ENCODE measurements at regions not wholly inside any gene's neighbourhood (a gene's known extent, or its start where the extent isn't known, plus 50 kb on each side); places are given as distances from the start of the nearest gene placed in this dataset.

DNA sequence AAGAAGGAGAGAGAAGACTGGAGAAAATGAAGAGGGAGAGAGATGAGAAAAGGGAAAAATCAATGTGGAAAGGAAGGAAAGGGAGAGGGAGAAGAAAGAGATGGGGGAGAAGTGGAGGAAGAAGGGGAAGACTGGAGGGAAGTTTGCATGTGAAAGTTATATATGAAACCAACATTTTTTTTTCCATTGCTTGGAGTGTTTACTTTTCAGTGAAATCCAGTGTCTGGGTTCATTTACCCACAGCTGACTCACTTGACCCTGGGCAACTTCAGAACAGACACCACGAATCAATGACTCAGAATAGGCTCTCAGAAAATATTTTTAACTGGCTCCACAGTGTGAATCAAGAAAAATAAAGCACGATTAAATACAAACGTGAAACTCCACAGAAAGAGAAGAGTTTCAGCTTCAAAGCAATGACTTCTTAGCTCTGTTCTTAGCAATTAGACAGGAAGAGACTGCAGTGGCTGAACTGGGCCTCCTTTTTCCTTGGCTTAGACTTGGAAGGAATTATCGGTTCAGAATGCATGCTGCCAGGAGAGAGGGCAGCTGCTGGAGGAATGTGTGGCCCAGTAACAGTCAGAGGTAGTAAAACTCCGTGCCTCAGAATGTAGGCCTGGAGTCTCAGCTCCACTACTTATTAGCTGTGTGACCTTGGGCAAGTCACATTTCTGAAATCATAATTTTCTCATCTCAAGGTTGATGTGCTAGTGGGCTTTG lies 237.5 kb downstream of the MIAT start:
- no peak for DNase-seq

DNA sequence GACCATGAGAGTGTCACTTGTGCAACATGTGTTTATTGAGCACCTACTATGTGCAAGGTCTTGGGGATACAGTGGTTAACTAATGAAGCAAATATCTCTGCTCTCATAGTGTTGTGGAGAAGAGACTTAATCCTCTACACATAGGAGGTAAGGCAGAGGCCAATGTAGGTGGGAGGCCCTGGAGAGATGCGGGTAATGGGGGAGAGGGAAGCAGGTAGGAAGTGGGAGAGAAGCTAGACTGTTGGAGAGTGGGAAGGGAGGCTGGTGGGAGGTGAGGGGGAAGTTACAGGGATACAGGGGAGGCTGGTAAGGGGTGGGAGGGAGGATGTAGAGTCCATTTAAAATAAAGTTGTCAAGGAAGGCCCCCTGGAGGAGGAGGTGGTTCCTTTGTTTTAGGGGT lies 240.0 kb downstream of the MIAT start:
- no peak for DNase-seq

DNA sequence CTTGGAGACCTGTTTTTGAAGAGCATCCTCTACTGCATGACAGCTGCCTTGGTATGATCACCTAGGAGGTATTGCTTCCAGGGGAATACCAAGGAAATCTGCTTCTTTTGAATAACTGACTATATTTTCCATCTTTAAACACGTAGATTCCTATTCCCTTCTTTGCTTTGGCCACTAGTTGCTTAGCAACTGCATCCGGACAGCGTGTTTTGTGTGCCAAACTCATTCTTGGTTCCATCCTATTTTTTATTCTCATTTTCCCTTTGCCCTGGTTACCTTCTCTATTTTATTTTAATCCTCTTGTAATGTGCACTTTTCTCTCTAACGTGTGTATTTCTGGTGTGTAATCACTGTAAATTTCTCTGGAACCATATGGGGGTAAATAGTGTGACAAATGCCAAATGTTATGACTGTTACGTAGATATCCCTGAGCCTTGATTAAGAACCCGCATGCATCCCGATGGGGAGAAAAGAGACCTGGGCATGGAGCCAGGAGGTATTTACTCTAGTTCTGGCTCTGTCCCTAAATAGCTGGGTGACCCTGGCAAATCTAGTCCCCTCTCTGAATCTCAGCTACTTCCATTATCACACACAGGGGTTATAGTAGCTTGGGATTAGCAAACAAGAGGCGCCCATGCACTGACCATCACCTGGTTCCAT lies 241.7 kb downstream of the MIAT start:
- no peak for DNase-seq

DNA sequence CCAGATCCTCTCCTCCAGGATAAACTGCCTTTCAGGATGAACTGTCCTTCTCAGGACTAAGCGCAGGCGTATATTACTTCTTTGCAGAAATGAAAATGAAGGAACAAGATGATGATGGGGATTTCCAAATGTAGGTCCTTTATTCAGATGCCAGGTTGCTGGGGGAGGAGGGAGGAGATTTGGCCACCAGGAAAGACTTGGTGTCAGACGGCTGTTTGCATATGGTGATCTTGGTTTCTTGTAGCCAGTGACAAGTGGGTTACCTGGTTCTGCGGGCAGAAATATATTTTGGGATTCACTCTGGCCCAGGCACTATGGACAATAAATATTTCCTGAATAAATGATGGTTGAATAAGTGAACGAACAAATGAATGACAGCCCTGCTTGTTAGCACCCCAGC lies 243.4 kb downstream of the MIAT start:
- DNase-seq = no peak

DNA sequence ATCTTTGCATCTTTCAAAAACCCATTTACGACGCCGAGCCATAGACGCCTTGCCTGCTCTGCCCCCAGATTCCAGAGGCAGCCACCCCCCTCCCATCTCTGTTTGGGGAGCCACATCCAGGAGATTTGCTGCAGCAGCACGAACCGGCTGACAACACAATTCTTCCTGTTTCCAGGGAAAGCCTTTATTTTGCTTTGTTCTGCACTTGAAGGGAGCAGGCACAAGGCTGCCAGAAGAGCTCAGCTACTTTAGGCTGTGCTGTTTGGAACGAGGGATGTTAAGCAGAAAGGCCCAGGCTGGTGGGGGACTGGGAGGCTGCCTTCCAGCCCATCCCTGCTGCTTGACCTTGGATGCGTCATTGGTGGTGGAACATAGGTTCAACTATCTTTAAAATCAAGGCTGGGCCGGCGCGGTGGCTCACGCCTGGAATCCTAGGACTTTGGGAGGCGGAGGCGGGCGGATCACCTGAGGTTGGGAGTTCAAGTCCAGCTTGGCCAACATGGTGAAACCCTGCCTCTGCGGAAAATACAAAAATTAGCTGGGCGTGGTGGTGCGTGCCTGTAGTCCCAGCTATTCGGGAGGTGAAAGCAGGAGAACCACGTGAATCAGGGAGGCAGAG lies 243.9 kb downstream of the MIAT start:
- DNase-seq = no peak

DNA sequence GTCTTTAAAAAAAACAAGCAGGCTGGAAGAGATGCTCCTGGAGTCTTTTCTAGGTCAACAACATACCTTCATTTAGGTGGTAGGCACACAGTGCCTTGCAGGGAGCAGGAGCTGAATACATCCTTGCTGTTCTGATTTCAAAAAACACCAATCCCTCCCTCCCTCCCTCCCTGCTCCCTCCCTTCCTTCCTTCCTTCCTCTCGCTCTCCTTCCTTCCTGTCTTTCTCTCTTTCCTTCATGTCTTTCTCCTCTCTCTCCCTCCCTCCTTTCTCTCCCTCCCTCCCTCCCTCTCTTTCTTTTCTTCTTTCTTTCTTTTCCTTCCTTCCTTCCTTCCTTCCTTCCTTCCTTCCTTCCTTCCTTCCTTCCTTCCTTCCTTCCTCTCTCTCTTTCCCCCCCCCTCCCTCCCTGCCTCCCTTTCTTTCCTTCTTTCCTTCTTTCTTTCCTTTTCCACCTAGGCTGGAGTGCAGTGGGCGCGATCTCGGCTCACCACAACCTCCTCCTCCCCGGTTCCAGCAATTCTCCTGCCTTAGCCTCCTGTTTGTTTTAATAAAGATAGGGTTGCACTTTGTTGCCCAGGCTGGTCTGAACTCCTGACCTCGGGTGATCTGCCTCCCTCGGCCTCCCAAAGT lies 245.1 kb downstream of the MIAT start:
- DNase-seq = no peak

DNA sequence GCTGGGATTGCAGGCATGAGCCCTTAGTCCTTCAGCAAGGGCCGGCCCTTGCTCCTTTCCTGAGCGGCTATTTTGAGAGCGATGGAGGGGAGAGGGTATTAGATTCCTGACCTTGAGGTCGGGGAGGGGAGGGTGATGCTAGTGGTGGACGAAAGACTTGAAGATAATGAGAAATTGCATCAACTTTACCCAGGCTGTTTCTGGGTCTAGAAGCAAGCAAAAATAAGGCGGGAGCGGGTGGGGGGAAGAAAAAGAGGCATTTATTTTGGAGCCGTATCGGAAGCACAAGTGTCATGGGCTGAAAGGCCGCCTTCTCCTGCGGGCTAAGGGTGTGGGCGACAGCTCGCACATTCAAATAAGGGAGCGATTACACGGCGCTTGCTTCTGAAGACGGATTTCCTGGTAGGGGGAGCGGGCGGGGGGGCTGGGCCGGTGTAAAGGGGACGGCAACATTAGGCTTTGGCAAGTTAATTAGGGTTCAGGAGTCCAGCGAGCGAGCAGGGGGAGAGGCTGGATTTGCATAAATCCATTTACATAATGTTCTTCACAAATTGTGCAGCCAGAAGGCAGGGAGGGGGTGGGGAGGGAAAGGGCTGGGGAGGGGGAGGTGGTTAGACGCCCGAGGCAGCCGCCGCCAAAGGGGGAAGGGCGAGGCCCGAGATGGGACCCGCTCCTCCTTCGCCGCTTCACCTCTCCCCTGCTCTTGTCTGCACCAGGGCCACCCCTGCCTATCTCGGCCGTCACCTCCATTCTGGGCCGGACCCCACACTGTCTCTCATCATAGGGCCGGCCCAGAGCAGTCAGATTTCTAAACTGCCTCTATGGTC lies 245.9 kb downstream of the MIAT start:
- DNase-seq = peak; percentile 20

DNA sequence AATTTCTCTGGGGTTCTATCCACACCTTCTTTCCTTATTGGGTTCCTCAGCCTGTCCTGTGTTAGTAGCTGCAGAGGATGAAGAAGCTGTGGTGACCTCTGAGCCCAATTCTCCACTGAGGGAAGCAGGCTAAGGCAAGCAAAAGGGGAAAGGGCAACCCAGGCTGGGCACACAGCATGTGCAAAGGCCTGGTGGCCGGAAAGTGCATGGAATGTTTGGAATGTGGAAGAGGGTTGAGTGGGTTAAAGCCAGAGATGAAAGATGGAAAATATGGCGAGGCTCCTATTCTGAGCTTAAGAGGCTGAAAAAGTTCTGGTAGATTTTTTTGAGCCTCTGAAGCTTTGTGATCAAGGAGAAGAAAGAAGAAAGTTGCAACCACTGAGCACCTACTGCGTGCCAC lies 247.1 kb downstream of the MIAT start:
- no peak for DNase-seq

DNA sequence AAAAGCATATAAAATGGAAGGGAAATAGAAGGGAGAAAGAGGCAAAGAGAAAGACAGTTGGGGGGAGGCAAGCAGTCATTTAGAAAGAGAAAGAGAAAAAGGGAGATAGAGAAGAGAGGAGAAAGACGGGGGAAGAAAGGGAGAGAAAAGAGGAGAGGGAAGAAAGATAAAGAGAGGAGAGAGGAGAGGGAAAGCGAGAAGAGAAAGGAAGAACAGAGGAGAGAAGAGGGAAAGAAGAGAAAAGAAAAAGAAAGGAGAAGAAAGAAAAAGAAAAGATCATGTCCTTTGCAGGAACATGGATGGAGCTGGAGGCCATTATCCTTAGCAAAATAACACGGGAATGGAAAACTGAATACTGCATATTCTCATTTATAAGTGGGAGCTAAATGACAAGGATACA lies 247.7 kb downstream of the MIAT start:
- no peak for DNase-seq

DNA sequence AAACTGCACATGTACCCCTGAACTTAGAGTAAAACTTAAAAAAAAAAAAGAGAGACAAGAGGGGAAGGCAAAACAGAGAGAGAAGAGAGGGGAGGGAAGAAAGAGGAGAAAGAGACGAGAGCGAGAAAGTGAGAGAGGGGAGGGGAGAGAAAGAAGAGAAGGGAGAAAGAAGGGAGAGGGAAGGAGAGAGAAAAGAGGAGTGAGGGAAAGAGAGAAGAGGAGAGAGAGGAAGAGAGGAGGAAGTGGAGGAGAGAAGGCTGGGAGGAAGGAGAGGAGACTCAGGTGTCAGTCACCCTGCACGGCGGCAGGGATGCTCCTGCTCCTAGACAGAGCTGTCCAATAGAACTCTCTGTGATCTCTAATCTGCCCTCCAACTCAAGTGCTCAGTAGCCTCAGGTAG lies 248.3 kb downstream of the MIAT start:
- DNase-seq = no peak

DNA sequence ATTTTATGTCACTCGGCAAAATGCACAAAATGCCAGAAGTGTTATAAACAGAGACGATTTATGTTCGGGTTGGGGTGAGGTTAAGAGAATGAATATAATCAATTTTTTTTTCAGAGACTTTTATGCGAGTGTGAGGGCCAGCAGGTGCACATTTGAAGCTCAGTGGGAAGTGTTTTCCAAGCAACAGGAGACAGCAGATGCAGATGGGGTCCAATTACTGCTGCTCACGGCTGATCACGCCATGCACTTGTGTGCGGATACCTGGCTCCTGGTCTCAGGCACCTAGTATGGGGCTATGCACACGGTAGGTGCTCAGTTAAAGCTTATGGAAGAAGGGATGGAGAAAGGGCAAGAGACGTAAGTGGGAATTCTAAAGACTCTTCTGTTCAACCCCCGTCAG lies 249.1 kb downstream of the MIAT start:
- DNase-seq = no peak

DNA sequence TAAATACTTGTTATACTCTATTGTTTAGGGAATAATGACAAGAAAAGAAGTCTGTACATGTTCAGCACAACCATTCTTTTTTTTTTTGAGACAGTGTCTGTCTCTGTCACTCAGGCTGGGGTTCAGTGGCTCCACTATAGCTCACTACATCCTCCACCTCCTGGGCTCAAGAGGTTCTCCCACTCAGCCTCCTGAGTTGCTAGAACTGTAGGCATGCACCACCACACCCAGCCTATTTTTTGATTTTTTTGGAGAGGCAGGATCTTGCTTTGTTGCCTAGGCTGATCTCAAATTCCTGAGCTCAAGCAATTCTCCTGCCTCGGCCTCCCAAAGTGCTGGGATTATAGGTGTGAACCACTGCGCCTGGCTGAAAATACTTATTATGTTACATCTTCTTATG lies 250.0 kb downstream of the MIAT start:
- no peak for DNase-seq

DNA sequence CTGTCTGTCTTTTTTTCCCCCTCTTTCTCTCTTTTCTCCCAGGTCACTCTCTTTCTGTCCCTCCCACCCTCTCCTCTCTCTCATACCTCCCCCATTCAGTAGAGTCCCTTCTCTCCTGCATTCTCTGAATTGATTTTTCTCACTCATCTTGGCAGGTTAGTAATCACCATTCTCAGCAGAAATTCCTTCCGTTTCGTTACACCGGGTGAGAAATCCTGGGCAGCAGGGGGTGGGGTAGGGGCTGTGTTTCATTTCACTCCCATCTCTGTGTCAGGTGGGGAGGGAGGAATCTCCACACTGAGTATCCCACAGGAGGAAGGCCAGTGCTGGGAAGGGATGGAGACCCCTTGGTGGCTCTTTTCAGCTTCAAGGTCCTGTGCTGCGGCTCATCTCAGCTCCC lies 253.5 kb downstream of the MIAT start:
- DNase-seq = no peak

DNA sequence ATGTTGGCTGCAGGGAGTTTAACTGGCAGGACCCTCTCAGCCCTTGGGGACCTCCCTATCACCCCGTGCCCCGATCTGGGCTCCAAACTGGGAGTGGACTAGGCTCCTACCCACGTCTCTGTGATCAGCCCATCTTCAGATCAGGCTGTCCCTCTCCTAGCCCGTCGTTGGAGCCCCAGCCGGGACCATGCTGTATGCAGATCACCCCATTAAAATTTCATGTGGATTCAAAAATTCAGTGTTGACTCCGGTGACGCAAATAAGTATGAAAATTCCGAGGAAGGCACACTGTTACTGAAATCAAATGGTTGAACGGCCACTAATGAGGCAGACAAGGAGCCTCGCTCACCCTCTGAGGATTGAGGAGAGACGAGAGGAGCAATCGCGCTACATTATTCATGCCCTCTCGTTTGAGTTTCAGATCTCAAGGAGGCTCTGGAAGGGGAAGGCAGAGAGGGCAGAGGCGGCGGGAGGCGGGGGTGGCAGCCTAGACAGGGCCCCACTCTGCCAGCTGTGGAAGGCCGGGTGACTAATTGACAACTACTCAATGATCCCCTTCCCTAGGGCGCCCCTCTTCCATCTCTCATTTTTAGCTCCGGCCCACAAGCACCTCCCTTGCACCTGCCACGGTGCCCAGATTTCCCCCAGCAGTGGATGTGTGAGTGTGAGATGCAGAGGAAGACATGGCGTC lies 255.4 kb downstream of the MIAT start:
- no peak for DNase-seq

DNA sequence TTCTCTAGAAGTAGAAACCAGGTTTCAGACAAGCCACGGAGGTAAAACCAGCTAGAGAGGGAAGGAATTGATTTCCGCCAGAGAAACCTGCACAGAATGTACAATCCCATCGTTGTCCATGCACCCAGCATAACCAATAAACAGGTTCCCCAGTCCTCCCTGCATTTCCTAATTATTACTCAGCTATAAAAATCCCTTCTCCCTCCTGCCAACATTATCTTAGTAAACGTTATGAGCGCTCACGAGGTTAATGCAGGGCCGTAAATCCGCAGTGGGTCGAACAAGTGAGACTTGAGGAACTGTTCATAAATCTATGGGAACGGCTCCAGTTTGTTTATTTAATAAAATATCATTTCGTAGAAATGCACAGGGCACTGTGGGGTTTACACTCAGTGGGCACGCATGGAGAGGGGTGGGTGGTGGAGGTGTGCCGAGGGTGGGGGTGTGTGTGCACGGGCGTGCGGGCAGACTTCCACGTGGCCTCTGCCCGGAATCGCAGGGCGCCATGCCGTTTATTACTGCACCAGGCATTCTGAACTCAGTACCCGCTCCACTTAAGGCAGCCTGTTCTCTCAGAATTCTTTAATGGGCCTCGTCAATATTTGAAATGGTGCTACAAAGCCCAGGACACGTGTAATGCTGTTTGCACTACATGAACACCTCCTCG lies 257.3 kb downstream of the MIAT start:
- no peak for DNase-seq

DNA sequence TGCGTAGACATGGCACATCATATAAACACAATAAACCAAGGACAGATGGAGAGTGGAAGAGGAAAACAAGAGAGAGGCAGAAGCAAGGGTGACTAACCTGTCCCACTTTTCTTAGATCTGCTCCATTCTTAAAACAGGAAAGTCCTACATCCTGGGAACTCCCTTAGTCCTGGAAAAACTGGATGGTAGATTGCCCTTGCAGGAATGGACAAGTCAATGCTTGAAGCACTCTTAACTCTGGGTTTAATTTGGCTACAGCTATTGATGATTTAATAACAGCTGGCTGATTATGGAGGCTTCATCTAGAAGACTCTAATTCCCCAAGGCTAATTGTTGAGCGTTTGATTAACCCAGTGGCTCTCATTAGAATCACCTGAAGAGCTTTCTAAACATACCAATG lies 258.8 kb downstream of the MIAT start:
- DNase-seq = no peak

DNA sequence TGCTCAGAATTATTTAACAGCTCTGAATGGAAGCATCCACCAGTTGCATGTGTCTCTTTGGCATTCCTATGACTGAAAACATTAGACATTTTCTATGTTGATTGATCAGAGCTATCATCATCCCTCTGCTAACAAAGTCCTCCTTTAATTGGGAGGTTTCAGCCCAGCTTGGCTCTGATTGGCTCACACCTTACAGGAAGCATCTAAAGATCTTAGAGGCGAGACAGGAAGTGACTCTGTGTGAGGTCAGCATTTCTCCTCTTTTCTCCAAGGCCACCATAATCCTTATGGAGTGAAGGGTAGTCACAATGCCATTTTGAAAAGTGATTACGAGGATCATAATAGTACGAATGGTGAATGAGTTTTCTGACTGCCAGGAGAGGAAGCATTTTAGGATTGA lies 260.8 kb downstream of the MIAT start:
- no peak for DNase-seq

DNA sequence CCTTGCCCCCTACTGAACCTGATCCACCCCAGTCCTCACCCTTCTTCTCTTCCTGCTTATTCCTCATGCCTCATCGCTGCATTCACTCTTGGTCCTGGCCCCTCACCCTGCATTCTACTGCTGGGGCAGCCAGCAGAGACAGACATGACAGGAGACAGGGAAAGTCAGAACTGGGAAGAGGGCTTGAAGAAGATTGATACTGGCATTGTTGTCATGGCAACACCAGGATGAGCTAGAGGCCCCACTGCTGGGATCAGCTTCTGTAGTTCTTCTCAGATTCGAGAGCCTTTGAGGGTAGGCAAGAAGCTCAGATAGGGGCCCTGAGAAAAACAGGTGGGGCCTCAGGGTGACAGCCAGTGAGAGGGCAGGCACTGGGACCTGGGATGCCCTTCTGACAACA lies 264.3 kb downstream of the MIAT start:
- DNase-seq = no peak

DNA sequence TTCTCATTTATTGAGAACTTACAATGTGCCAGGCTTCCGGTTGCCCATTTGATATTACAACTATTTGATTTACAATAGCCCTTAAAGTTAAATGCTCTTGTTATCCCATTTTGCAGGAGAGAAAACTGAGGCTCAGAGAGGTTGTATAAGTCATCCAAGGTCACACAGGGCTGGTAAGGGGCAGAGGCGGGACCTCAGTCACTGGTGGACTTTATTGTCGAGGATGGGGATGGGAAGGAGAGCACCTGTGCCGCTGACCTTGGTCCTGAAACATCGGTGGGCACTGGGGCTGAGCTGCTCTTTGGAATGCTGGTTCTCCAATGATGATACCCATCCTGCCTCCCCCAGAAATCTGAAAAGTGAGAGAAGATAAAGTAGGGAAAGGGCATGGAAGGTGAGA lies 265.4 kb downstream of the MIAT start:
- no peak for DNase-seq

DNA sequence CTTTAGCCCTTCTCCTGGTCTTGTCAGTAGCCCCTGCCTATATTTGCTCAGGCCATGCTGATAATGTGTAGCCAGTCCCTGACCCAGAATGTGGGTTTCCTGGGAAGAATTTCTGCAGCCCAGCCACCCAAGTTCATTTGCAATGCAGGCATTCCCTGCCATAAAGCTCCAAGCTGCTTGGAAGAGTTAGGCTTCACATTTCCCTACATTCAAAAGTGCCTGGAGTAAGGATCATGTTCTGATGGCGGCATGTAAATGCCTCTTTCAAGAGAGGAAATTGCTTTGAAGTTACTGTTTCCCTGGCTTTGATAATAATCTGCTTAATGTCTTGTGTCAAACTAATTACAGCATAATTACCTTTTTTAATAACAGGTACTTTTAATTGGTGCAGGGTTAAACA lies 266.1 kb downstream of the MIAT start:
- no peak for DNase-seq

DNA sequence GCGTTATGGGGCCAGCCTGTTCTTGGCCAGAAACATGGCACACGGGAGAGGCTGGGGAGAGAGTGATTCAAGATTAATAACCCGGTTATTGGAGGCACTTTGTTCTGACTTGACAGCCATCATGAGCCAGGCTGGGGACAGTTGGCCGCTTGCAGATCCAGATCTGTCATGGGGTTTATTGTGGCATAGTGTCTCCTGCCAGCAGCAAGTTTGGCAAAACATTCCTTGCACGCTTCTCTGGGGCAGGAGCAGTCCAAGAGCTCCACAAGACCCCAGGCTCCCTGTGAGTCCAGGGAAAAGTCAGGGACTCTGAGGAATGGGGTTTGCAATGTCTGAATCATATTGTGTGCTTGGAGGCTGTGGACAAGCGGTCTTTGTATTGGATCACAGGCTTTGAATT lies 270.4 kb downstream of the MIAT start:
- DNase-seq = no peak

DNA sequence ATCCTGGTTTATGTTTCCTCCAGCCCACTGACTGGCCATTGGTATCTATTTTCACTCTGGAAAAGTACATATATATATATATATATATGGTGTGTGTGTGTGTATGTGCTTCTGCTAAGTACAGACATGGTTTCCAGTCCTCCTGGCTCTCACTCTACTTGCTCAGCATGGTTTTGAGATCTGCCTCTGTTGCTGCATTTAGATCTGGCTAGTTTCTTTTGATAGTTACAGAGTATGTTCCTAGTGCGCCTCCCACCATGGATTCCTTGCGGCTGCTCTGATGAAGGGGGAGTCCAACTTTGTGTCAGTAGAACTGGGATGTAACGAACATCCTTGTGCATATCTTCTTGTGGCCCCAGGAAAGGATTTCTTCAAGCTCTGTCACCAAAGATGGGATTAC lies 274.1 kb downstream of the MIAT start:
- no peak for DNase-seq
